KMS-11 (cell line): ENCODE measurements at regions not wholly inside any gene's neighbourhood (a gene's known extent, or its start where the extent isn't known, plus 50 kb on each side); places are given as distances from the start of the nearest gene placed in this dataset.
"Not testable (repeated sequence)": the region's sequence is repeated elsewhere in the genome, so short reads cannot be mapped to it uniquely, and the experiment has no call there.

Experiments
- H2AFZ ChIP-seq: fragments of 200-600 bp; sonication (generic); 2 replicates; pipeline ENCODE4 v1.6.1; 2016; ENCODE audit warnings: antibody characterized with exemption, mixed run types, low read depth
- H3K27ac ChIP-seq: fragments of 200-600 bp; sonication (generic); 2 replicates; pipeline ENCODE4 v1.6.1; 2016; ENCODE audit warnings: mild to moderate bottlenecking, mixed run types
- H3K27me3 ChIP-seq: fragments of 200-600 bp; sonication (generic); 2 replicates; pipeline ENCODE4 v1.6.1; 2017; ENCODE audit warnings: mild to moderate bottlenecking, low read depth, mixed run types, moderate library complexity; ENCODE audit not compliant: insufficient read depth
- H3K36me3 ChIP-seq: fragments of 200-600 bp; sonication (generic); 2 replicates; pipeline ENCODE4 v1.6.1; 2017; ENCODE audit warnings: mild to moderate bottlenecking, mixed run types; ENCODE audit not compliant: insufficient read depth
- H3K4me1 ChIP-seq: fragments of 200-600 bp; sonication (generic); 2 replicates; pipeline ENCODE4 v1.6.1; 2016; ENCODE audit warnings: mild to moderate bottlenecking, low read depth, mixed run types; ENCODE audit not compliant: poor library complexity, severe bottlenecking
- H3K4me2 ChIP-seq: fragments of 200-600 bp; sonication (generic); 2 replicates; pipeline ENCODE4 v1.7.0; 2016; ENCODE audit warnings: mild to moderate bottlenecking, mixed run types
- H3K4me3 ChIP-seq: fragments of 200-600 bp; sonication (generic); IDR thresholded peaks from 2 replicates; pipeline ENCODE4 v1.6.1; 2017; ENCODE audit warnings: low read depth, low read length, mixed read lengths; ENCODE audit not compliant: insufficient read depth
- H3K79me2 ChIP-seq: fragments of 200-600 bp; sonication (generic); 2 replicates; pipeline ENCODE4 v1.6.1; 2016; ENCODE audit warnings: low read depth, mixed run types; ENCODE audit not compliant: insufficient read depth
- H3K9ac ChIP-seq: fragments of 200-600 bp; sonication (generic); 2 replicates; pipeline ENCODE4 v1.6.1; 2016; ENCODE audit warnings: mild to moderate bottlenecking, mixed run types
- H4K20me1 ChIP-seq: fragments of 200-600 bp; sonication (generic); 2 replicates; pipeline ENCODE4 v1.6.1; 2016; ENCODE audit warnings: mild to moderate bottlenecking, mixed run types; ENCODE audit not compliant: insufficient read depth
- CTCF ChIP-seq: fragments of 200-600 bp; sonication (generic); conservative IDR thresholded peaks from 2 replicates; pipeline ENCODE4 v1.6.1; 2017; ENCODE audit warnings: low read depth, mild to moderate bottlenecking, antibody characterized with exemption, low read length, moderate library complexity, mixed read lengths

- Histone ChIP-seq H3K27me3 (no peaks in the 10 kb centered on the region), H3K79me2 (no peaks in the 10 kb centered on the region), H3K9ac (no peak overlapping the region), H3K27ac (no peak overlapping the region), H2AFZ (no peak overlapping the region), H3K4me2 (no peak overlapping the region), H3K36me3 (no peaks in the 10 kb centered on the region), H4K20me1 (no peaks in the 10 kb centered on the region), H3K4me3 (no peak overlapping the region), H3K4me1 (no peaks in the 10 kb centered on the region)
- TF ChIP-seq CTCF, result no peak
Measured at GRCh38 chr2:184192649-184193048, 405.7 kb upstream of the ZNF804A start.

GRCh38 chr2:184197413-184197812, 400.9 kb upstream of the ZNF804A start:
- Histone ChIP-seq H2AFZ (no peak overlapping the region), H3K36me3 (no peaks in the 10 kb centered on the region; the same call in 1 of the 2 replicates), H4K20me1 (no peaks in the 10 kb centered on the region), H3K9ac (no peak overlapping the region), H3K4me2 (no peak overlapping the region), H3K27ac (no peak overlapping the region), H3K4me1 (no peaks in the 10 kb centered on the region), H3K4me3 (no peak overlapping the region), H3K79me2 (no peaks in the 10 kb centered on the region), H3K27me3 (no peaks in the 10 kb centered on the region)
- TF ChIP-seq CTCF, result no peak

GRCh38 chr2:184198791-184199190, 399.5 kb upstream of the ZNF804A start:
- H3K4me1 ChIP-seq, H3K27ac ChIP-seq, H3K79me2 ChIP-seq, H3K9ac ChIP-seq, H3K27me3 ChIP-seq, H3K36me3 ChIP-seq, H4K20me1 ChIP-seq, H3K4me3 ChIP-seq, H3K4me2 ChIP-seq, H2AFZ ChIP-seq: not testable (repeated sequence)

GRCh38 chr2:184199274-184199673, 399.1 kb upstream of the ZNF804A start:
- H3K4me3 ChIP-seq, result no peak overlapping the region
- H3K27me3 ChIP-seq, result no peaks in the 10 kb centered on the region
- no peak overlapping the region for H3K9ac ChIP-seq
- no peaks in the 10 kb centered on the region for H4K20me1 ChIP-seq
- no peaks in the 10 kb centered on the region for H3K79me2 ChIP-seq
- no peak for TF ChIP-seq CTCF
- H3K27ac ChIP-seq, result no peak overlapping the region
- H3K4me1 ChIP-seq, result no peaks in the 10 kb centered on the region
- H3K36me3 ChIP-seq, result no peaks in the 10 kb centered on the region; the same call in 1 of the 2 replicates
- H2AFZ ChIP-seq, result no peak overlapping the region
- H3K4me2 ChIP-seq, result no peak overlapping the region

- H3K4me1 ChIP-seq, result no peaks in the 10 kb centered on the region
- no peaks in the 10 kb centered on the region for H3K79me2 ChIP-seq
- H3K4me2 ChIP-seq, result no peak overlapping the region
- no peaks in the 10 kb centered on the region for H4K20me1 ChIP-seq
- no peak overlapping the region for H3K9ac ChIP-seq
- no peak for TF ChIP-seq CTCF
- H2AFZ ChIP-seq, result no peak overlapping the region
- H3K4me3 ChIP-seq, result no peak overlapping the region
- H3K36me3 ChIP-seq, result no peaks in the 10 kb centered on the region; the same call in 1 of the 2 replicates
- no peaks in the 10 kb centered on the region for H3K27me3 ChIP-seq
- no peak overlapping the region for H3K27ac ChIP-seq
Measured at GRCh38 chr2:184201246-184201645, 397.1 kb upstream of the ZNF804A start.
